Activated T-helper 17 cell treated with anti-CD3 and anti-CD28 coated beads, Interleukin-2, amount 50 U/mL, for 72 hours (primary cell): ENCODE measurements at regions not wholly inside any gene's neighbourhood (a gene's known extent, or its start where the extent isn't known, plus 50 kb on each side); places are given as distances from the start of the nearest gene placed in this dataset.
A peak's percentile ranks its signal among the peaks of the same experiment; 100 is the strongest.

Experiments used
- ATAC-seq: fragments of 150-1000 bp; cut with Tn5 transposase; replicated peaks from 2 replicates; pipeline ENCODE4 v1.10.0; 2021; ENCODE audit warnings: mild to moderate bottlenecking, moderate library complexity
- H3K27ac Mint-ChIP-seq: one replicate; pipeline ENCODE4 v1.8.0; 2022; ENCODE audit warnings: mixed read lengths
- H3K27me3 Mint-ChIP-seq: one replicate; pipeline ENCODE4 v1.8.0; 2022; ENCODE audit warnings: mixed read lengths
- H3K36me3 Mint-ChIP-seq: one replicate; pipeline ENCODE4 v1.8.0; 2022; ENCODE audit warnings: low read depth, mild to moderate bottlenecking, mixed read lengths
- H3K4me1 Mint-ChIP-seq: one replicate; pipeline ENCODE4 v1.8.0; 2022; ENCODE audit warnings: mixed read lengths
- H3K4me3 Mint-ChIP-seq: one replicate; pipeline ENCODE4 v1.8.0; 2022; ENCODE audit warnings: mild to moderate bottlenecking, mixed read lengths
- H3K9me3 Mint-ChIP-seq: one replicate; pipeline ENCODE4 v1.8.0; 2022; ENCODE audit warnings: mixed read lengths

- ATAC-seq, result no peak
- no peaks in the 10 kb centered on the region for H3K27me3 Mint-ChIP-seq
- no peaks in the 10 kb centered on the region for H3K36me3 Mint-ChIP-seq
- no peaks in the 10 kb centered on the region for H3K4me1 Mint-ChIP-seq
- no peaks in the 10 kb centered on the region for H3K9me3 Mint-ChIP-seq
- H3K27ac Mint-ChIP-seq, result no peak overlapping the region
- H3K4me3 Mint-ChIP-seq, result no peak overlapping the region
Measured at GRCh38 chr12:30010071-30011052, 226.6 kb upstream of the TMTC1 start.

GRCh38 chr12:30006021-30006420 is 222.3 kb upstream of the TMTC1 start:
- H3K36me3 Mint-ChIP-seq, result no peaks in the 10 kb centered on the region

GRCh38 chr12:30003321-30003720 is 219.6 kb upstream of the TMTC1 start:
- H3K36me3 Mint-ChIP-seq, result no peaks in the 10 kb centered on the region
- no peaks in the 10 kb centered on the region for H3K4me1 Mint-ChIP-seq
- no peak overlapping the region for H3K4me3 Mint-ChIP-seq
- no peak for ATAC-seq
- no peak overlapping the region for H3K27ac Mint-ChIP-seq
- no peaks in the 10 kb centered on the region for H3K27me3 Mint-ChIP-seq
- no peaks in the 10 kb centered on the region for H3K9me3 Mint-ChIP-seq

More at GRCh38 chr12:30006021-30006420, 222.3 kb upstream of the TMTC1 start:
- H3K27ac Mint-ChIP-seq, result no peak overlapping the region
- H3K9me3 Mint-ChIP-seq, result no peaks in the 10 kb centered on the region
- no peaks in the 10 kb centered on the region for H3K4me1 Mint-ChIP-seq
- H3K27me3 Mint-ChIP-seq, result no peaks in the 10 kb centered on the region
- no peak for ATAC-seq
- H3K4me3 Mint-ChIP-seq, result no peak overlapping the region

GRCh38 chr12:30002677-30003076 is 218.9 kb upstream of the TMTC1 start:
- no peak overlapping the region for H3K4me3 Mint-ChIP-seq
- no peaks in the 10 kb centered on the region for H3K9me3 Mint-ChIP-seq
- no peak overlapping the region for H3K27ac Mint-ChIP-seq
- no peaks in the 10 kb centered on the region for H3K27me3 Mint-ChIP-seq
- H3K4me1 Mint-ChIP-seq, result no peaks in the 10 kb centered on the region
- no peaks in the 10 kb centered on the region for H3K36me3 Mint-ChIP-seq
- no peak for ATAC-seq

GRCh38 chr12:30000401-30000800 is 216.7 kb upstream of the TMTC1 start:
- H3K4me3 Mint-ChIP-seq, result no peak overlapping the region
- H3K27me3 Mint-ChIP-seq, result no peaks in the 10 kb centered on the region
- H3K27ac Mint-ChIP-seq, result no peak overlapping the region
- no peak for ATAC-seq
- no peaks in the 10 kb centered on the region for H3K4me1 Mint-ChIP-seq
- no peaks in the 10 kb centered on the region for H3K36me3 Mint-ChIP-seq
- peaks cover under 1% of the 10 kb centered on the region for H3K9me3 Mint-ChIP-seq

GRCh38 chr12:29996993-29997392 is 213.3 kb upstream of the TMTC1 start:
- ATAC-seq, result no peak
- Mint-ChIP-seq H3K9me3 (peaks cover 3% of the 10 kb centered on the region), H3K27ac (no peak overlapping the region)

GRCh38 chr12:29992366-29992765 is 208.6 kb upstream of the TMTC1 start:
- no peaks in the 10 kb centered on the region for H3K4me1 Mint-ChIP-seq
- no peaks in the 10 kb centered on the region for H3K36me3 Mint-ChIP-seq
- H3K9me3 Mint-ChIP-seq, result peaks cover 7% of the 10 kb centered on the region
- H3K27me3 Mint-ChIP-seq, result no peaks in the 10 kb centered on the region
- no peak overlapping the region for H3K4me3 Mint-ChIP-seq
- no peak overlapping the region for H3K27ac Mint-ChIP-seq
- ATAC-seq, result no peak

More at GRCh38 chr12:29996993-29997392, 213.3 kb upstream of the TMTC1 start:
- no peaks in the 10 kb centered on the region for H3K27me3 Mint-ChIP-seq
- H3K36me3 Mint-ChIP-seq, result no peaks in the 10 kb centered on the region
- no peaks in the 10 kb centered on the region for H3K4me1 Mint-ChIP-seq
- H3K4me3 Mint-ChIP-seq, result no peak overlapping the region

GRCh38 chr12:29991924-29992323 is 208.2 kb upstream of the TMTC1 start:
- Mint-ChIP-seq H3K9me3 (peaks cover 7% of the 10 kb centered on the region), H3K27ac (no peak overlapping the region), H3K4me3 (no peak overlapping the region), H3K27me3 (no peaks in the 10 kb centered on the region), H3K36me3 (no peaks in the 10 kb centered on the region), H3K4me1 (no peaks in the 10 kb centered on the region)
- ATAC-seq, result no peak

- no peaks in the 10 kb centered on the region for H3K36me3 Mint-ChIP-seq
- H3K4me3 Mint-ChIP-seq, result no peak overlapping the region
- H3K4me1 Mint-ChIP-seq, result no peaks in the 10 kb centered on the region
- peaks cover 7% of the 10 kb centered on the region for H3K9me3 Mint-ChIP-seq
- no peaks in the 10 kb centered on the region for H3K27me3 Mint-ChIP-seq
- no peak for ATAC-seq
- H3K27ac Mint-ChIP-seq, result no peak overlapping the region
Measured at GRCh38 chr12:29990971-29991370, 207.2 kb upstream of the TMTC1 start.

- no peak overlapping the region for H3K4me3 Mint-ChIP-seq
- peaks cover 6% of the 10 kb centered on the region for H3K9me3 Mint-ChIP-seq
- no peak overlapping the region for H3K27ac Mint-ChIP-seq
- H3K4me1 Mint-ChIP-seq, result no peaks in the 10 kb centered on the region
- no peaks in the 10 kb centered on the region for H3K36me3 Mint-ChIP-seq
- no peak for ATAC-seq
- no peaks in the 10 kb centered on the region for H3K27me3 Mint-ChIP-seq
Measured at GRCh38 chr12:29983851-29984250, 200.1 kb upstream of the TMTC1 start.

- Mint-ChIP-seq H3K36me3 (no peaks in the 10 kb centered on the region), H3K27ac (no peak overlapping the region), H3K27me3 (no peaks in the 10 kb centered on the region), H3K4me3 (no peak overlapping the region), H3K4me1 (no peaks in the 10 kb centered on the region), H3K9me3 (peaks cover 10% of the 10 kb centered on the region)
- ATAC-seq, result peak; percentile 19
Measured at GRCh38 chr12:29980304-29980703, 196.6 kb upstream of the TMTC1 start.

GRCh38 chr12:29971446-29971845 is 187.7 kb upstream of the TMTC1 start:
- no peaks in the 10 kb centered on the region for H3K9me3 Mint-ChIP-seq
- H3K27ac Mint-ChIP-seq, result no peak overlapping the region
- no peaks in the 10 kb centered on the region for H3K4me1 Mint-ChIP-seq
- no peak overlapping the region for H3K4me3 Mint-ChIP-seq
- ATAC-seq, result no peak
- no peaks in the 10 kb centered on the region for H3K27me3 Mint-ChIP-seq
- H3K36me3 Mint-ChIP-seq, result no peaks in the 10 kb centered on the region

- H3K9me3 Mint-ChIP-seq, result no peaks in the 10 kb centered on the region
- no peak overlapping the region for H3K27ac Mint-ChIP-seq
- no peak for ATAC-seq
- no peak overlapping the region for H3K4me3 Mint-ChIP-seq
- H3K36me3 Mint-ChIP-seq, result no peaks in the 10 kb centered on the region
- no peaks in the 10 kb centered on the region for H3K27me3 Mint-ChIP-seq
- H3K4me1 Mint-ChIP-seq, result no peaks in the 10 kb centered on the region
Measured at GRCh38 chr12:29970501-29970900, 186.8 kb upstream of the TMTC1 start.

- Mint-ChIP-seq H3K4me1 (no peaks in the 10 kb centered on the region), H3K4me3 (no peak overlapping the region), H3K27ac (no peak overlapping the region), H3K27me3 (no peaks in the 10 kb centered on the region), H3K9me3 (peaks cover 8% of the 10 kb centered on the region), H3K36me3 (no peaks in the 10 kb centered on the region)
- ATAC-seq, result no peak
Measured at GRCh38 chr12:29962276-29963035, 178.7 kb upstream of the TMTC1 start.

- H3K9me3 Mint-ChIP-seq, result peaks cover 8% of the 10 kb centered on the region
- H3K4me3 Mint-ChIP-seq, result no peak overlapping the region
- ATAC-seq, result no peak
- no peaks in the 10 kb centered on the region for H3K27me3 Mint-ChIP-seq
- no peaks in the 10 kb centered on the region for H3K36me3 Mint-ChIP-seq
- no peak overlapping the region for H3K27ac Mint-ChIP-seq
- no peaks in the 10 kb centered on the region for H3K4me1 Mint-ChIP-seq
Measured at GRCh38 chr12:29961231-29961630, 177.5 kb upstream of the TMTC1 start.
